ENCODE measurements at regions not wholly inside any gene's neighbourhood (a gene's known extent, or its start where the extent isn't known, plus 50 kb on each side); places are given as distances from the start of the nearest gene placed in this dataset.

- no peak for DNase-seq (ENCODE audit: low read depth)
Measured at GRCh38 chr4:185893500-185893899, 81.5 kb upstream of the SORBS2 start.

GRCh38 chr4:185894481-185894880 lies 82.5 kb upstream of the SORBS2 start:
- DNase-seq (ENCODE audit: low read depth) = no peak

- DNase-seq (ENCODE audit: low read depth) = no peak
Measured at GRCh38 chr4:185895351-185895750, 83.4 kb upstream of the SORBS2 start.

- no peak for DNase-seq (ENCODE audit: low read depth)
Measured at GRCh38 chr4:185895866-185896265, 83.9 kb upstream of the SORBS2 start.

- DNase-seq (ENCODE audit: low read depth) = no peak
Measured at GRCh38 chr4:185896817-185897488, 85.0 kb upstream of the SORBS2 start.

- DNase-seq (ENCODE audit: low read depth) = no peak
Measured at GRCh38 chr4:185898413-185898812, 86.4 kb upstream of the SORBS2 start.

GRCh38 chr4:185899833-185900232 lies 87.8 kb upstream of the SORBS2 start:
- DNase-seq (ENCODE audit: low read depth) = no peak

- peak; percentile 96 for DNase-seq (ENCODE audit: low read depth)
Measured at GRCh38 chr4:185902654-185903053, 90.7 kb upstream of the SORBS2 start.

GRCh38 chr4:185903205-185903604 lies 91.2 kb upstream of the SORBS2 start:
- peak; percentile 42 for DNase-seq (ENCODE audit: low read depth)

GRCh38 chr4:185904381-185904780 lies 92.4 kb upstream of the SORBS2 start:
- DNase-seq (ENCODE audit: low read depth) = no peak

- peak; percentile 35 for DNase-seq (ENCODE audit: low read depth)
Measured at GRCh38 chr4:185909972-185910371, 98.0 kb upstream of the SORBS2 start.

GRCh38 chr4:185911556-185912064 lies 99.6 kb upstream of the SORBS2 start:
- peak; percentile 48 for DNase-seq (ENCODE audit: low read depth)

- DNase-seq (ENCODE audit: low read depth) = peak; percentile 88
Measured at GRCh38 chr4:185912779-185913178, 100.8 kb upstream of the SORBS2 start.

- DNase-seq (ENCODE audit: low read depth) = no peak
Measured at GRCh38 chr4:185914583-185915199, 102.7 kb upstream of the SORBS2 start.

GRCh38 chr4:185915271-185915670 lies 103.3 kb upstream of the SORBS2 start:
- no peak for DNase-seq (ENCODE audit: low read depth)

- no peak for DNase-seq (ENCODE audit: low read depth)
Measured at GRCh38 chr4:185915817-185916216, 103.8 kb upstream of the SORBS2 start.

- no peak for DNase-seq (ENCODE audit: low read depth)
Measured at GRCh38 chr4:185916231-185916630, 104.2 kb upstream of the SORBS2 start.

GRCh38 chr4:185916683-185917082 lies 104.7 kb upstream of the SORBS2 start:
- DNase-seq (ENCODE audit: low read depth) = no peak

GRCh38 chr4:185919107-185919506 lies 107.1 kb upstream of the SORBS2 start:
- DNase-seq (ENCODE audit: low read depth) = no peak

- DNase-seq (ENCODE audit: low read depth) = peak; percentile 88
Measured at GRCh38 chr4:185920171-185920570, 108.2 kb upstream of the SORBS2 start.

GRCh38 chr4:185920691-185921260 lies 108.8 kb upstream of the SORBS2 start:
- no peak for DNase-seq (ENCODE audit: low read depth)

GRCh38 chr4:185921583-185922555 lies 109.9 kb upstream of the SORBS2 start:
- no peak for DNase-seq (ENCODE audit: low read depth)
